ENCODE measurements at regions not wholly inside any gene's neighbourhood (a gene's known extent, or its start where the extent isn't known, plus 50 kb on each side); places are given as distances from the start of the nearest gene placed in this dataset.
"Not testable (repeated sequence)": the region's sequence is repeated elsewhere in the genome, so short reads cannot be mapped to it uniquely, and the experiment has no call there.

DNA sequence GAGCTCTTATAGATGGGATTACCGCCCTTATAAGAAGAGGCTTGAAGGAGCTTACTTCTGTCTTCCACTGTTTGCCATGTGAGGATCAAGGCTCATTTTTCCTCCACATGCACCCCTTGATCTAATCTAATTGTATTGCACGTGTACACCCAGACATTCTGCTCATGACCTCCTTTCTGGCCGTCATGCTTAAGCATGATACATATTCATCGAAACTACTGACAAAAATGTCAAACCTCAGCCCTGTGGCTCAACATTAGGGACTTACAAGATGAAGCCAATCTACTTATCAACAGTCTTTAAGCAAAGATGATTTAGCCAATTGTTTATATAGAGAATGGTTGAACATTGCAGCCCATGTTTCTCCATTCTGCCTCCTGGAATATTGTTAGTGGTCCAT is 127.6 kb downstream of the XCL2 start:
- no peak for DNase-seq

DNA sequence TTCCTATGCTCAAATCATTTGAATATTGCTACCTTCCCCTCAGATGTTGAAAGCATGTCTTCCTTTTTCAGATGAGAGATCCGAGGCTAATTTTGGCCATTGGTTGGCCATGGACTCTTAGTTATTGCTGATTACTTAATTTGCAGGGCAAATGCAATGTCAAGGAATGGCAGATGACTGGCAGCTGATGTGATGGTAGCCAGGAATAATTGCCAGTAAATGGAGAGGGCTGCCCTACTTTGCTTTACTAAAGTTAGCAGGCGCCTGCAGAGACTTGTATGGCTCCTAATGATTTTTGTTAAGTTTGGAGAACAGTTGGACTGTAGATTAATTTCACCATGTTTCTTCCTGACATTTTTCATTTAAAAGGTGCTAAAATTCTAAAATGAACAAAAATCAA is 128.9 kb downstream of the XCL2 start:
- DNase-seq = no peak

GRCh38 chr1:168410464-168410863 is 129.8 kb downstream of the TBX19 start:
- no peak for DNase-seq

DNA sequence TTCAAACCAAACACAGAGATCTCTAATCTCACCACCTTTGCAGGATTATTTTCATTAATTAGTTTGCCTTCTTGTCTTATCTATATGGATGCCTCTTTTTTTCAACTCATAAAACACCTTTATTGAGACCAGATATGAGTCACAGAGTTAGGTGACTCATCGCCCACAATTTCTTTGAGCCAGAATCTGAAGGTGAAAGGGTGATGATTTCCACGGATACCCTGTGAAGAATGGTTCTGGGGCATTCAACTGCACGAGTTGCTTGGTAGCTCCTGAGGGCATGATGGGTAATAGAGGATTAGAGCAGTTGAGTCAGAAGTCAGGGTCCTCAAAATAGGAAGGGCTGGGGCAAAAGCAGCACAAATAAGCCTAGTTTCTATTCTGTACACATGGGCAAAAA is 128.2 kb downstream of the TBX19 start:
- no peak for DNase-seq

DNA sequence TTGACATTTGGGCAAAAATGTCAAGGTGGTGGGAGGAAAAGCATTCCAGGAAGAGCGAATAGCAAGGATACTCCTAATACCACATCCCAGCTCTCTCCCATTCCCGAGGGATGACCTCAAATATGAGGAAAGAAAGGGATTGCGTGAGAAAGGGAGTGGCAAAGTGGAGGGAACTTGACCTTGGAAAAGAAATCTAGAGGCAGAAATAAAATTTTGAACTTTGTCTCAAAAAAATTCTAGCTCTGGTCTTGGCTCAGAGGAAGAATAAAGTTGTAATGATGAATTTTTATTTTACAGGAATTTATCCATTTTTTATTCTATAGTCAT is 127.8 kb downstream of the TBX19 start:
- DNase-seq = no peak

- DNase-seq = no peak
Observed at GRCh38 chr1:168407832-168408538, 127.3 kb downstream of the TBX19 start.

- no peak for DNase-seq
Observed at GRCh38 chr1:168405906-168406549, 125.4 kb downstream of the TBX19 start.

DNA sequence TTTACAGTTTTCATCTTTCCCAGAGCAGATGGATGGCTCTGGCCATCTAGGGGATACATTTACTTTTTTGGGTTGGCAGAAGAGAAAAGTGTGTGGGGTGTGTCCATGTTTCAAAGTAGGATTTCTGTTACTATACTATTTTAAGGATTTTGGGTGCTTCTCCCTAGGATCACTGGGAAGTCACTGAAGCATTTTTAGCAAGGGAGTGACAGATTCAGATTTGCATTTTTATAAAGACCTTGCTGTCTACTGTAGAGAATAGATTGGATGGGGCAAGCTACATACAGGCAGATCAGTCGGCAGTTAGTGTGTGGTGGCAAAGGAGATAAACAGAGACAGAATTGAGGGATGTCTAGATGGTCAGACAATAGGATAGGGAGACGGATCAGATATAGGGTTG is 122.5 kb downstream of the TBX19 start:
- DNase-seq = no peak

- DNase-seq = not testable (repeated sequence)
Observed at GRCh38 chr1:168402466-168402865, 121.8 kb downstream of the TBX19 start.

- no peak for DNase-seq
Observed at GRCh38 chr1:168401341-168401740, 120.7 kb downstream of the TBX19 start.

DNA sequence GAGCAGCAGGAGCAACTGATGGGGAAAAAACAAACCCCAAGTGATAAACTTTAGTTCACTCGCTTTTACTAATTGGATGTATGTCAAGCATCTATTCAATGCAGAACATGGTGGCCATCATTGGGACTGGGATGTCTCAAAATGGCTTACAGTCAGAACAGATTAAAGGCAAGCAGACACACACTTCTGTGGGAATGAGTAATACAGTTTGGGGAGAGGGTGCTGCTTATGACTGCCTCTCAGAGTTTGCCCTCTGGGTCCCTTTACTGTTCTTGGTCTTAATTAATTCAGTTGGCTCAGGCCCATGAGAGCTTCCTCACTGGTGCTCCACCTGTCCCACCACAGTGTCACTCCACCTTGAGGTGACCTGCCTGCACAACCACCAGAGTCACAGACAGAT is 119.5 kb downstream of the TBX19 start:
- DNase-seq = no peak

DNA sequence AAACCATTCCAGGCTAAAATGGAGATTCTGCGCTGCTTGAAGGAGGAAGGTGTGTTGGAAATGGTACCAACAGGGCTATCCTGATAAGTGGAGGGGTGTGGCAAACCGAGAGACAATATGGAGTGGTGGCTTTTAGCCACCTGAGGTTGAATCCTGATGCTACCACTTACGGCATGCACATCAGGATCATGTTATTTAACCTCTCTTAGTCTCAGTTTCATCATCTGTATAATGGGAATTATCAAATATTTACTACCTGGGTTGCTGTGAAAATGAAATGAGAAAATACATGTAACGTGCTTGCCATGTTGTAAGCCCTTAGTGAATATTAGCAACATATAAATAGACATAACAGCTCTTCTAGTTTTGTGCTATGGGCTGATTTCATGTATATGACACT is 117.1 kb downstream of the TBX19 start:
- no peak for DNase-seq

DNA sequence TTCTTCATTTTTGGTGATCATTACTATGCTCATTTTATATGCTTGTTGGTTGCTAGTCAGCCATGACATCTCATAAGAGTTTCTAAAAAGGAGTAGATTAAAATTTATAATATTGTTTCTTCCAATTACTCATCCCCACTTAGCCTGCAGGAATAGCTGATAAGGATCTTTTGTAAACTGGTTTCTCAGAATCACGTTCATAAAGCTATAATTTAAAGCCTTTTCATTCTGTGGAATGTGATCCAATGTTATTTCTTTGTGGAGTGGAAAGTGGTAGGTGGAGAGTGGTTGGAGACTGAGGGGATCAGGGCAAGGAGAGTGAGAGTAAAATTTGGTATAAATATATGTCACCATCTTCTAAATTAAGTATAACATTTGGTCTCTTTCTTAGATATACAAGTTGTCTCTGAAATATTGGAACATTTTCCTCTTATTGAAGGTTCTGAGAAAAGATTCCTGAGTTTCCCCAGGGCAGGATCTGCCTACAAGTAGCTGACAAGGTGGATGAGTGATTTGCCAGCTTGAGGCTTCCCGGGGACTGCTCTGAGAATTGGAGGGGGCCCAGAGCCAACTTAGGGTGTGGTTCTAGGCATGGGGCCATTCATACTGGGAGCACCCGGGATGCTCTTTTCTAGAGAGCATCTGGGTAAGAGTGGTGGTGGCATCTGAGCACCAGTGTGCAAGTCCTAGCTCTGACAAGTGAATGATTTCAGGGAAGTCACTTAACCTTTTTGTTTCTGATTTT is 116.4 kb downstream of the TBX19 start:
- DNase-seq = no peak

GRCh38 chr1:168396508-168396907 is 115.8 kb downstream of the TBX19 start:
- DNase-seq = no peak

DNA sequence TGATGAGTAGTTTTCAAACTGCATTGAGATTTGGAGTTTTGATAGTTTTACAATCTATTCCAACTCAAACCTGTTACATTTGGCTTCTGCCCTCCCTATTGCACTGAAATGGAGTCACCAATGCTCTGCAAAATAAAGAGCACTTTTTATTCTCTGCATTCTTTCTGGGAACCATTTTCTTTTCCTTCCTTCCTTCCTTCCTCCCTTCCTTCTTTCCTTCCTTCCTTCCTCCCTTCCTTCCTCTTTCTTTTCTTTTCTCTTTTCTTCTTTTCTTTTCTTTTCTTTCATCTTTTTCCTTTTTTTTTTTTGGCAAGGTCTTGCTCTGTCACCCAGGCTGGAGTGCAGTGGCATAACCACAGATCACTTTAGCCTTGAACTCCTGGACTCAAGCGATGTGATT is 114.2 kb downstream of the TBX19 start:
- no peak for DNase-seq

- DNase-seq = no peak
Observed at GRCh38 chr1:168392958-168393549, 112.4 kb downstream of the TBX19 start.

- no peak for DNase-seq
Observed at GRCh38 chr1:168391851-168392681, 111.4 kb downstream of the TBX19 start.

DNA sequence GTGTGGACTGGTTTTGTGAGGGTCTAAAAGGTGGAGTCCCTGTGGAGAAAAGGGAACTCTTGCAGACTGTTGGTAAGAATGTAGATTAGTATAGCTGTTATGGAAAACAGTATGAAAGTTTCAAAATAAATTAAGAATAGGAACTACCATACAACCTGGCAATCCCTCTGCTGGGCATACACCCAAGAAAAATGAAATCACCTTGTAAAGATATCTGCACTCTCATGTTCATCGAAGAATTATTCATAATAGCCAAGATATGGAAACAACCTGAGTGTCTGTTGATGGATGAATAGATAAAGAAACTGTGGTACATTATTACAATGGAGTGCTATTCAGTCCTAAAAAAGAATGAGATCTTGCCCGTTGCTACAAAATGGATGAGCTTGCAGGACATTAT is 109.6 kb downstream of the TBX19 start:
- no peak for DNase-seq

GRCh38 chr1:168387781-168388760 is 107.4 kb downstream of the TBX19 start:
- DNase-seq = no peak

- no peak for DNase-seq
Observed at GRCh38 chr1:168386949-168387586, 106.4 kb downstream of the TBX19 start.

GRCh38 chr1:168386492-168386891 is 105.8 kb downstream of the TBX19 start:
- DNase-seq = no peak

Measured in AML-193 (cell line).